Upper lobe of left lung (tissue), 6 donors: ENCODE measurements at regions not wholly inside any gene's neighbourhood (a gene's known extent, or its start where the extent isn't known, plus 50 kb on each side); places are given as distances from the start of the nearest gene placed in this dataset.

Experiments
- ATAC-seq, 2 donors: fragments of 200-7000 bp; cut with Tn5 transposase; one replicate each; pipeline ENCODE4 v1.9.1; 2022; ENCODE audit warnings: mild to moderate bottlenecking in 2 of 2, moderate library complexity in 2 of 2; ENCODE audit not compliant: low FRiP score in 2 of 2
- DNase-seq, 2 donors: peaks; one replicate each; pipeline ENCODE4 v3.0.0-alpha.2; 2019 to 2020
- H3K27ac ChIP-seq, 4 donors: fragments of 200-600 bp; sonication (generic); one replicate each; pipeline ENCODE4 v1.5.1; 2016 to 2019
- H3K27me3 ChIP-seq, 4 donors: fragments of 200-600 bp; sonication (generic); one replicate each; pipeline ENCODE4 v1.5.1; 2017 to 2019
- H3K36me3 ChIP-seq, 4 donors: fragments of 200-600 bp; sonication (generic); one replicate each; pipeline ENCODE4 v1.5.1; 2016 to 2019
- H3K4me1 ChIP-seq, 4 donors: fragments of 200-600 bp; sonication (generic); one replicate each; pipeline ENCODE4 v1.5.1; 2018 to 2019
- H3K4me3 ChIP-seq, 4 donors: fragments of 200-600 bp; sonication (generic); one replicate each; pipeline ENCODE4 v1.5.1; 2017 to 2019; ENCODE audit warnings: mild to moderate bottlenecking in 2 of 4, moderate library complexity in 1 of 4
- H3K9me3 ChIP-seq, 4 donors: fragments of 200-600 bp; sonication (generic); one replicate each; pipeline ENCODE4 v1.5.1; 2018 to 2019
- CTCF ChIP-seq, 6 experiments: fragments of 450-650 bp in 4 of 6; fragments of 200-600 bp in 2 of 6; sonication (generic) in 2 of 6; IDR thresholded peaks; one replicate each; pipeline ENCODE4 v1.5.1; 2016 to 2019; ENCODE audit warnings: antibody characterized with exemption in 6 of 6
- EP300 ChIP-seq, 4 donors: sonication (generic); formaldehyde crosslinking; IDR thresholded peaks; one replicate each; pipeline ENCODE4 v1.5.1; 2017; ENCODE audit warnings: antibody characterized with exemption in 4 of 4, control low read depth in 2 of 4
- POLR2A ChIP-seq, 4 donors: fragments of 450-650 bp; IDR thresholded peaks; one replicate each; pipeline ENCODE4 v1.5.1; 2016 to 2017; ENCODE audit warnings: antibody characterized with exemption in 4 of 4, mild to moderate bottlenecking in 2 of 4
- POLR2AphosphoS5 ChIP-seq, 2 donors: sonication (generic); formaldehyde crosslinking; IDR thresholded peaks; one replicate each; pipeline ENCODE4 v1.5.1; 2017; ENCODE audit warnings: antibody characterized with exemption in 2 of 2
- WGBS, 2 donors: methylation state at CpG; one replicate each; pipeline ENCODE4 v1.1.5; 2017 to 2018; 5-methylcytosine and 5-hydroxymethylcytosine counted together
- donor health status: DM: no; HTN: no; CAD: no; lungs with moderate emphysema.
- donor health status: DM: no; HTN: yes; CAD: no; lungs with severe emphysema.

GRCh38 chr10:113302062-113302461 is 250.8 kb upstream of the HABP2 start:
- no peaks in the 10 kb centered on the region for H3K9me3 ChIP-seq
- WGBS, 2 donors, result 85 to 97% methylated on average over 3 of the region's 3 CpGs
- H3K36me3 ChIP-seq, result no peaks in the 10 kb centered on the region
- peaks cover 0 to 7% (median 2%) of the 10 kb centered on the region in 4 donors for H3K4me1 ChIP-seq
- DNase-seq (no peak), ATAC-seq (no peak)
- no peaks in the 10 kb centered on the region for H3K27me3 ChIP-seq
- H3K27ac ChIP-seq, result no peak overlapping the region
- H3K4me3 ChIP-seq, result no peak overlapping the region
- TF ChIP-seq POLR2AphosphoS5 (IDR thresholded peaks at IDR 0.05), result no peak
- TF ChIP-seq EP300 (IDR thresholded peaks at IDR 0.05), result no peak
- TF ChIP-seq CTCF (IDR thresholded peaks at IDR 0.05), result no peak
- TF ChIP-seq POLR2A (IDR thresholded peaks at IDR 0.05), result no peak

- ATAC-seq (peak in 1 of 2 donors; percentile 26), DNase-seq (no peak)
- H3K4me1 ChIP-seq, result peaks cover 0 to 7% (median 2%) of the 10 kb centered on the region in 4 donors
- TF ChIP-seq EP300 (IDR thresholded peaks at IDR 0.05) (no peak), CTCF (IDR thresholded peaks at IDR 0.05) (no peak), POLR2A (IDR thresholded peaks at IDR 0.05) (no peak), POLR2AphosphoS5 (IDR thresholded peaks at IDR 0.05) (no peak)
- no peaks in the 10 kb centered on the region for H3K36me3 ChIP-seq
- H3K4me3 ChIP-seq, result no peak overlapping the region
- H3K27ac ChIP-seq, result no peak overlapping the region
- H3K9me3 ChIP-seq, result no peaks in the 10 kb centered on the region
- 72 to 84% methylated on average over 7 of the region's 7 CpGs for WGBS, 2 donors
- H3K27me3 ChIP-seq, result no peaks in the 10 kb centered on the region
Observed at GRCh38 chr10:113303544-113304146, 249.2 kb upstream of the HABP2 start.

GRCh38 chr10:113304726-113305125 is 248.1 kb upstream of the HABP2 start:
- Histone ChIP-seq H3K4me3 (no peak overlapping the region), H3K36me3 (no peaks in the 10 kb centered on the region), H3K27ac (no peak overlapping the region), H3K4me1 (peaks cover 0 to 7% (median 2%) of the 10 kb centered on the region in 4 donors), H3K27me3 (no peaks in the 10 kb centered on the region), H3K9me3 (no peaks in the 10 kb centered on the region)
- DNase-seq (no peak), ATAC-seq (no peak)
- WGBS, 2 donors, result 77 to 87% methylated on average over 4 to 5 of the region's 5 CpGs
- TF ChIP-seq EP300 (IDR thresholded peaks at IDR 0.05) (no peak), POLR2A (IDR thresholded peaks at IDR 0.05) (no peak), POLR2AphosphoS5 (IDR thresholded peaks at IDR 0.05) (no peak), CTCF (IDR thresholded peaks at IDR 0.05) (no peak)

- peak in 1 of 2 donors; percentile 43 for ATAC-seq
- WGBS, 2 donors, result 71 to 84% methylated on average over 5 of the region's 5 CpGs
- TF ChIP-seq CTCF (IDR thresholded peaks at IDR 0.05), result no peak
- no peak for TF ChIP-seq POLR2AphosphoS5 (IDR thresholded peaks at IDR 0.05)
- H3K27ac ChIP-seq, result no peak overlapping the region
- no peaks in the 10 kb centered on the region for H3K9me3 ChIP-seq
- DNase-seq, result no peak
- H3K36me3 ChIP-seq, result no peaks in the 10 kb centered on the region
- no peak overlapping the region for H3K4me3 ChIP-seq
- H3K27me3 ChIP-seq, result no peaks in the 10 kb centered on the region
- peaks cover 0 to 7% (median 2%) of the 10 kb centered on the region in 4 donors for H3K4me1 ChIP-seq
Observed at GRCh38 chr10:113305871-113306270, 247.0 kb upstream of the HABP2 start.

- TF ChIP-seq EP300 (IDR thresholded peaks at IDR 0.05), result no peak
- TF ChIP-seq POLR2AphosphoS5 (IDR thresholded peaks at IDR 0.05), result no peak
- no peak for TF ChIP-seq POLR2A (IDR thresholded peaks at IDR 0.05)
- TF ChIP-seq CTCF (IDR thresholded peaks at IDR 0.05), result no peak
- Histone ChIP-seq H3K9me3 (no peaks in the 10 kb centered on the region), H3K4me1 (no peaks in the 10 kb centered on the region), H3K4me3 (no peak overlapping the region), H3K36me3 (no peaks in the 10 kb centered on the region), H3K27me3 (no peaks in the 10 kb centered on the region), H3K27ac (no peak overlapping the region)
- ATAC-seq, result no peak
- no peak for DNase-seq
- WGBS, 2 donors, result 95 to 96% methylated on average over 4 of the region's 4 CpGs
Observed at GRCh38 chr10:113309791-113310190, 243.1 kb upstream of the HABP2 start.
